OCI-M1 (cell line): ENCODE measurements at regions not wholly inside any gene's neighbourhood (a gene's known extent, or its start where the extent isn't known, plus 50 kb on each side); places are given as distances from the start of the nearest gene placed in this dataset.

Experiments used
- DNase-seq: peaks from one replicate; lab custom pipeline; 2025; lab: John Stamatoyannopoulos, UW

- no peak for DNase-seq
Observed at GRCh38 chr1:232310541-232310940, 319.4 kb downstream of the SIPA1L2 start.

GRCh38 chr1:232308616-232309015 lies 321.3 kb downstream of the SIPA1L2 start:
- DNase-seq, result no peak

- DNase-seq, result no peak
Observed at GRCh38 chr1:232307296-232308017, 322.5 kb downstream of the SIPA1L2 start.

DNA sequence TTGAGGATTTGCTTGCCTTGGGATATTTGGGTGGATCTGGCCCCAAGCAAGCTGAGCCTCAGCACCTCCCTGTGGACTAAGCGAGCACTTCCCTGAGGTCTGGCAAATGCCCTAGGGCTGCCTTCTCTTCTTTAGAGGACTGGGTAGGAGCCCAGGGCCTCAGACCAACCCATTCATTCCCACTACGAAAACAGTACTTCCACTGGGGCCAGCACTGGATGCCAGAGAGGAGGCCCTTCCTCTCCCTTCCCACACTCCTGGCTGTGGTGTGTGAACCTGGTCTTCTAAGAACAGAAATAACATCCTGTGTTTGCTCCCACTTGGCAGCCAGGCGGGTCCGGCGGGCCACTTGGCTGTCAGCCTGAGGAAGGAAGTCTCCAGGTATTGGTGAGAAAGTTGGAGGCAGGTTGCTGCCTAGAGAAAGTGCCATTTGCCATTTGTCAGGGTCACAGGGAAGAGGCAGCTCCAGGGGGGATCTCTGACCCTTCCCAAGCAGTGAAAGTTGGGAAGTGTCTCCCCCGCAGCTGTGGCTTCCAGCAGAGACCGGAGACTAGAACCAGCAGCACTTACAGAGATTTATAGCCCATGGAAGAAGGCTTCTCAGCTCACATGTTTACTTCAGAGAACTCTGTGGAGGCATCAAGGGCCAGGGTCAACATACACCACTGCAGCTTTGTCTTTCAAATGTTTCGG lies 323.5 kb downstream of the SIPA1L2 start:
- no peak for DNase-seq

DNA sequence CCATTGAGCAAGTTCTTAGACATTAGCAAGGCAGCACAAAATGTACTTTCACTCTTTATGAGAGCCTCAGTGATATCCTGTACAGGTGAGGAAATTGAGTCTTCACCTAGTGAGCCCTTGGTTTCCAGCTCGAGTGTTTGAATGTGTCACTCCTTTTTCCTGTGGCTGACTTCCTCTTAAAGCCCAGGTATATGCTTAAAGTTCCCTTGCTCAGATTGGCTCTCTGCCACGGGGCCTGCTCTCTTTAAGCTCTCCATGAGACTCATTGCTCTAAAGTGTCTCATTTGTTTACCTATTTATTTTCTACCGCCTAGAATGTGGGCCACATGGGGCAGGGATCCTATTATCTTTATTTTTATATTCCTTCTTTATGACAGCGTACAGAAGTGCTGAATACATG lies 324.9 kb downstream of the SIPA1L2 start:
- DNase-seq, result no peak

- no peak for DNase-seq
Observed at GRCh38 chr1:232303222-232303620, 326.7 kb downstream of the SIPA1L2 start.

DNA sequence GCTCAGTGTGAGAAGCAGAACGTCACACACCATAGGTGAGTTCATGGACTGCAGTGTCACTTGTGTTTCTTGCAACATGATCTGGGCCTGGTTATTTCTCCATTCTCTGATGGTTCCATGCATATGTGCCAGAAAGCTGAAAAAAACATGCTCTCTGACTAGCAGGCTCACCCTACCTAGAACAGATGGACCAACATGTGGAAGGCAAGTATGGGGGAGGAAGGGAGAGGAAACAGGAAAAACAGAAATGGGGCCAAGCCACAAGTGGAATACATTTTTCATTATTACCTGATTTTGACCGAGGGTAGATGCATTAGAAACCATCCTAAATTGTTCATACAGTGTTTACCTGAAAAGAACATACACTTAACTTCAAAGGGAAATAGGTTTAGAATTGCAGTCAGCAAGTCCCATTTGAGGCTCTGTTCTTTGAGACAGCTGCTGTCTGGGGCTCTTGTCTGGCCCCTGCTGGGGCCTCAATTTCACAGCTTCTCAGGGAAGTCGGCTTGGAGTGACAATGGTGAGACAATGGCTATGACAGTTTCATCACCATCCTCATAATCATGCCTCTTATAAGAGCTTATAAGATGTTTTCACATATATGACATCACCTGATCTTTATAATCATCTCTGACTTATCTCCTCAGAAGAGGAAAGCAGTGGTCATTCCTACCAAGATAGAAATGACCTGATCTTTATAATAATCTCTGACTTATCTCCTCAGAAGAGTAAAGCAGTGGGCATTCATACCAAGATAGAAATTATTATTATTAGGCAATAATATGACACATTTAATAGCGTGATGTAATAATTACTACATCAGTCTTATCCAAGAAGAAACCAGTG lies 327.3 kb downstream of the SIPA1L2 start:
- DNase-seq, result no peak

- no peak for DNase-seq
Observed at GRCh38 chr1:232301246-232301645, 328.7 kb downstream of the SIPA1L2 start.

GRCh38 chr1:232300466-232300865 lies 329.5 kb downstream of the SIPA1L2 start:
- no peak for DNase-seq

GRCh38 chr1:232296461-232296860 lies 333.5 kb downstream of the SIPA1L2 start:
- DNase-seq, result no peak

- no peak for DNase-seq
Observed at GRCh38 chr1:232293361-232293760, 336.6 kb downstream of the SIPA1L2 start.

- DNase-seq, result no peak
Observed at GRCh38 chr1:232292818-232293217, 337.1 kb downstream of the SIPA1L2 start.

- DNase-seq, result no peak
Observed at GRCh38 chr1:232292239-232292638, 337.7 kb downstream of the SIPA1L2 start.

DNA sequence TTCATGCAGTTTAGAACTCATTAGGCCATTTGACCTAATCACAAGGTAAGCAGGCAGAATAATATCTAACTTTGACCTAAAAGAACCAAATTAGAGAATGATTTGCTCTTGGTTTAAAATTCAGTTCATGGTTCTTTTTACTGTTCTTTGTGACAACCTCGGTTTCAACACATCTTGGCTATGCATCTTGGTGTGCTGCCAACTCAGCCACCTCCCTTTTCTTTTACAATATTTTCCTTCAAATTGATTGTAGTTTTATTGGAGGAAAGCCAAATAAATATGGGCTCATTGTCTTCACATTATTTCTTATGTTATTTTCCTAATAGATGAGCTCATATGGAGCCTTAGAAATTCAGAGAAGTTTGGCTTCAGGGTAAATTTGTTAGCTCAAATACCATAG lies 338.3 kb downstream of the SIPA1L2 start:
- DNase-seq, result no peak

GRCh38 chr1:232291261-232291660 lies 338.7 kb downstream of the SIPA1L2 start:
- DNase-seq, result no peak

- DNase-seq, result no peak
Observed at GRCh38 chr1:232290570-232290969, 339.4 kb downstream of the SIPA1L2 start.

- DNase-seq, result no peak
Observed at GRCh38 chr1:232287676-232288569, 342.0 kb downstream of the SIPA1L2 start.

- no peak for DNase-seq
Observed at GRCh38 chr1:232285138-232285537, 344.8 kb downstream of the SIPA1L2 start.

DNA sequence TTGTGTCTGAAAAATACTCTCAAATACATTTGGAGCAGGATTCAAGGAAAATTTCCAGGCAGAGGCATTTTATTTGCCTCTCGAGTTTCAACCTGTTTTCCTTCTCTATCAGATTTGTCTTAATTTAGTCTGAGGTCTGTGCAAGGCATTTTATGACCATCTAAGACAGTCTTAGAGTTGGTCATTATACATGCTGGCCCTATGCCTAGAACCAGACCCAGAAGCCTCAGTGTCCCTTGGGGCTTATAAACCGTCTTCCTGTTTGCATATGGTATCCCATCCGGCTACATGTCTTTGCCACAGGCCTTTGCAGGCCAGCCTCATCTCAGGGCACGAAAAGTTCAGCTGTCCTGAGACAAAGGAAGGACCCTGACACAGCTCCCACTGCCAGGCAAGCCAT lies 346.1 kb downstream of the SIPA1L2 start:
- no peak for DNase-seq

GRCh38 chr1:232282498-232282897 lies 347.4 kb downstream of the SIPA1L2 start:
- no peak for DNase-seq

- DNase-seq, result no peak
Observed at GRCh38 chr1:232280910-232281309, 349.0 kb downstream of the SIPA1L2 start.

DNA sequence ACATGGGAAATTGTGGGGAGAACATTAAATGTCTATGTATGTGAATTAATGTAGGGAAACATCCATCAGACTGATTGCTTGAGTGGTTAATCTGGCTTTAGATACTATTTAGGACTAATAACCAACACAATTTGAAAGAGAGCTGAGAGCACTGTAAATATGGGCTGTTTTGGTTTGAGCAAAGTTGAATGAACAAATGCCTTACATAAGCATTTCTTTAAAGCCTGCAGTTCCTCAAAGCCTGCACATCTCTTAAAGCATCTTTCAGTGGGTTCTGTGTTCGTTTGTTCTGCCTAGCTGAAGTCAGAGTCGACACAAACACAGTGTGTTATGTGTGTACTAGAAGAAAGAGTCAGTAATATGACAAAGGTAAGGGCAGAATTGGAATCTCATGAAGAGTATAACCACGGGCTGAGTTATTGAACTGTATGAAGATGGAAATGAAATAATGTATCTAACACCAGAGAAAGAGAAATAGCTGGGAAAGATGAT lies 350.0 kb downstream of the SIPA1L2 start:
- DNase-seq, result no peak
